A549 (cell line): ENCODE measurements at regions not wholly inside any gene's neighbourhood (a gene's known extent, or its start where the extent isn't known, plus 50 kb on each side); places are given as distances from the start of the nearest gene placed in this dataset.

Experiments
- ATAC-seq, 2 experiments: fragments of 200-7000 bp in 1 of 2; fragments of >200 bp in 1 of 2; cut with Nextera tagmentation in 1 of 2; cut with Tn5 transposase in 1 of 2; 3 replicates each; pipeline versions ENCODE4 v1.8.0 to v1.9.1; 2018 to 2020; ENCODE audit warnings: mild to moderate bottlenecking in 1 of 2, moderate library complexity in 1 of 2
- CTCF ChIA-PET: fragments of 300-600 bp; sonication (Branson Sonifier 250); formaldehyde crosslinking; extraction: SDS; loops from one replicate; lab custom pipeline; 2021; ENCODE audit warnings: antibody characterized with exemption, inconsistent platforms; lab: Yijun Ruan, JAX
- POLR2A ChIA-PET: fragments of 350-600 bp; formaldehyde crosslinking; extraction: SDS; loops from one replicate; lab custom pipeline; 2021; ENCODE audit warnings: antibody characterized with exemption, inconsistent platforms; lab: Yijun Ruan, JAX
- DNase-seq, 2 experiments: peaks; one replicate each; pipeline versions ENCODE4 v3.0.0 to v3.0.0-alpha.2; 2011 to 2016; ENCODE audit warnings: low read depth in 1 of 2, low spot score in 1 of 2
- FAIRE-seq: peaks from 2 replicates; lab custom pipeline; 2011; peaks lifted over from hg19 to GRCh38; lab: Jason Lieb, UNC
- H3K27ac ChIP-seq, 2 experiments: fragments of >200 bp; sonication (Bioruptor Twin); formaldehyde crosslinking; 3 replicates each; pipeline ENCODE4 v1.5.1; 2016 to 2017
- H3K4me1 ChIP-seq: fragments of >200 bp; sonication (Bioruptor Twin); formaldehyde crosslinking; 3 replicates; pipeline ENCODE4 v1.6.1; 2016
- H3K4me2 ChIP-seq: fragments of >200 bp; sonication (Bioruptor Twin); formaldehyde crosslinking; 3 replicates; pipeline ENCODE4 v1.6.1; 2016
- H3K4me3 ChIP-seq: fragments of >200 bp; sonication (Bioruptor Twin); formaldehyde crosslinking; 3 replicates; pipeline ENCODE4 v1.5.1; 2016
- H3K9me3 ChIP-seq: fragments of >200 bp; sonication (Bioruptor Twin); formaldehyde crosslinking; 3 replicates; pipeline ENCODE4 v1.6.1; 2016
- ATOH8 ChIP-seq: fragments of 250-450 bp; sonication (Bioruptor Pico); IDR thresholded peaks from 2 replicates; pipeline ENCODE4 v1.5.0; 2020; ENCODE audit warnings: low read depth, mild to moderate bottlenecking, moderate library complexity
- CBX2 ChIP-seq: fragments of 200-600 bp; sonication (generic); IDR thresholded peaks from 2 replicates; pipeline ENCODE4 v1.6.1; 2016; ENCODE audit warnings: low read depth, mild to moderate bottlenecking, borderline replicate concordance
- CBX8 ChIP-seq: fragments of 200-600 bp; sonication (generic); IDR thresholded peaks from 2 replicates; pipeline ENCODE4 v1.6.1; 2016
- CHD4 ChIP-seq: fragments of 200-600 bp; sonication (generic); IDR thresholded peaks from 2 replicates; pipeline ENCODE4 v1.6.1; 2016; ENCODE audit warnings: antibody characterized with exemption, mild to moderate bottlenecking, borderline replicate concordance
- CTCF ChIP-seq: fragments of >200 bp; sonication (Bioruptor Twin); formaldehyde crosslinking; IDR thresholded peaks from 3 replicates; pipeline ENCODE4 v1.5.1; 2016
- E2F6 ChIP-seq: IDR thresholded peaks from 2 replicates; pipeline ENCODE4 v1.6.1; 2012; ENCODE audit warnings: low read depth, borderline replicate concordance
- EHMT2 ChIP-seq: fragments of 200-600 bp; sonication (generic); IDR thresholded peaks from 2 replicates; pipeline ENCODE4 v1.6.1; 2016; ENCODE audit warnings: antibody characterized with exemption, low read depth, mild to moderate bottlenecking, moderate library complexity
- ESRRA ChIP-seq: fragments of 150-350 bp; IDR thresholded peaks from 2 replicates; pipeline ENCODE4 v1.6.1; 2014; ENCODE audit warnings: mild to moderate bottlenecking, low read length, borderline replicate concordance
- FOSL2 ChIP-seq, 2 experiments: fragments of 450-650 bp in 1 of 2; fragments of >200 bp in 1 of 2; sonication (Bioruptor Twin) in 1 of 2; formaldehyde crosslinking; IDR thresholded peaks; 2 replicates each; pipeline versions ENCODE4 v1.5.0 to v1.6.1; 2016 to 2020; ENCODE audit warnings: mild to moderate bottlenecking in 1 of 2, moderate library complexity in 1 of 2
- HDAC2 ChIP-seq: fragments of 200-600 bp; sonication (generic); IDR thresholded peaks from 2 replicates; pipeline ENCODE4 v1.6.1; 2016
- JUN ChIP-seq, 2 experiments: fragments of >200 bp; sonication (Bioruptor Twin); formaldehyde crosslinking; IDR thresholded peaks; 2 replicates in 1 of 2; 3 replicates in 1 of 2; pipeline ENCODE4 v1.6.1; 2016 to 2017
- JUNB ChIP-seq: fragments of >200 bp; sonication (Bioruptor Twin); formaldehyde crosslinking; IDR thresholded peaks from 2 replicates; pipeline ENCODE4 v1.6.1; 2016
- KDM1A ChIP-seq: fragments of 200-600 bp; sonication (generic); IDR thresholded peaks from 2 replicates; pipeline ENCODE4 v1.6.1; 2016; ENCODE audit warnings: low read depth, mild to moderate bottlenecking
- MAFK ChIP-seq: fragments of 450-650 bp; IDR thresholded peaks from 2 replicates; pipeline ENCODE4 v1.6.1; 2014; ENCODE audit not compliant: partially characterized antibody
- MAX ChIP-seq: IDR thresholded peaks from 2 replicates; pipeline ENCODE4 v1.6.1; 2012
- MAZ ChIP-seq: fragments of 150-350 bp; IDR thresholded peaks from 2 replicates; pipeline ENCODE4 v1.6.1; 2014; ENCODE audit warnings: antibody characterized with exemption, low read depth, low read length, borderline replicate concordance
- MYC ChIP-seq: IDR thresholded peaks from 2 replicates; pipeline ENCODE4 v1.6.1; 2012; ENCODE audit warnings: mild to moderate bottlenecking, inconsistent platforms, low read length, improper control_type of control experiment, borderline replicate concordance
- NPAS2 ChIP-seq: fragments of 250-450 bp; sonication (Bioruptor Pico); IDR thresholded peaks from 2 replicates; pipeline ENCODE4 v1.8.0; 2022; ENCODE audit warnings: mild to moderate bottlenecking, moderate library complexity, borderline replicate concordance
- NR3C1 ChIP-seq: fragments of >200 bp; sonication (Bioruptor Twin); formaldehyde crosslinking; IDR thresholded peaks from 3 replicates; pipeline ENCODE4 v1.6.1; 2017
- RAD21 ChIP-seq, 2 experiments: fragments of >200 bp in 1 of 2; sonication (Bioruptor Twin) in 1 of 2; formaldehyde crosslinking in 1 of 2; IDR thresholded peaks in 1 of 2; conservative IDR thresholded peaks in 1 of 2; 2 replicates in 1 of 2; 3 replicates in 1 of 2; pipeline ENCODE4 v1.6.1; 2012 to 2018; ENCODE audit warnings: inconsistent platforms in 1 of 2
- RFX5 ChIP-seq: fragments of 450-650 bp; IDR thresholded peaks from 2 replicates; pipeline ENCODE4 v1.7.1; 2014; ENCODE audit warnings: antibody characterized with exemption, mild to moderate bottlenecking, moderate library complexity
- RNF2 ChIP-seq: fragments of 200-600 bp; sonication (generic); IDR thresholded peaks from 2 replicates; pipeline ENCODE4 v1.6.1; 2016; ENCODE audit warnings: low read depth, mild to moderate bottlenecking, antibody characterized with exemption, moderate library complexity, borderline replicate concordance
- SMC3 ChIP-seq: fragments of >200 bp; sonication (Bioruptor Twin); formaldehyde crosslinking; IDR thresholded peaks from 3 replicates; pipeline ENCODE4 v1.6.1; 2018; ENCODE audit warnings: inconsistent platforms
- TFCP2L1 ChIP-seq: fragments of 250-450 bp; sonication (Bioruptor Pico); IDR thresholded peaks from 2 replicates; pipeline ENCODE4 v1.5.0; 2021; ENCODE audit warnings: mild to moderate bottlenecking
- TP53 ChIP-seq: fragments of 250-450 bp; sonication (Bioruptor Pico); IDR thresholded peaks from 2 replicates; pipeline ENCODE4 v1.5.0; 2021; ENCODE audit warnings: mild to moderate bottlenecking, moderate library complexity
- ZFP36 ChIP-seq: fragments of 450-650 bp; IDR thresholded peaks from 2 replicates; pipeline ENCODE4 v1.6.1; 2014; ENCODE audit warnings: borderline replicate concordance; ENCODE audit not compliant: partially characterized antibody
- WGBS: methylation state at CpG from one replicate; pipeline ENCODE4 v1.1.6; 2017; ENCODE audit errors: missing lambda C conversion rate; 5-methylcytosine and 5-hydroxymethylcytosine counted together

- WGBS: 0% methylated on average over 2 of the region's 2 CpGs
- Histone ChIP-seq H3K4me2 (no peak overlapping the region), H3K4me3 (no peak overlapping the region), H3K27ac (no peak overlapping the region), H3K9me3 (no peaks in the 10 kb centered on the region), H3K4me1 (no peaks in the 10 kb centered on the region)
- ChIA-PET POLR2A (no interaction called here), CTCF (interaction anchor here (0.7 kb wide), 1 partner anchor 611 kb away, joined by 3 read pairs; no protein-coding TSS in a partner anchor)
- DNase-seq: no peak
- no peak for FAIRE-seq
- ATAC-seq: no peak
- TF ChIP-seq SMC3 (no peak), MAZ (no peak), RAD21 (conservative IDR thresholded peaks at IDR 0.05 in 1 of 2, IDR thresholded peaks at IDR 0.05 in 1 of 2) (no peak), ATOH8 (CRISPR knock-in tag) (no peak), ZFP36 (no peak), KDM1A (no peak), ESRRA (no peak), CBX2 (no peak), TP53 (no peak), JUN (IDR thresholded peaks at IDR 0.05) (no peak), NR3C1 (no peak), CTCF (no peak), RFX5 (no peak), E2F6 (no peak), HDAC2 (no peak), NPAS2 (CRISPR knock-in tag) (no peak), TFCP2L1 (CRISPR knock-in tag) (no peak), MAX (no peak)
These were observed 245.6 kb upstream of the ADAMTS5 start for GRCh38 chr21:27212441-27212840.

GRCh38 chr21:27209546-27209945, 242.7 kb upstream of the ADAMTS5 start:
- ChIA-PET CTCF (no interaction called here), POLR2A (no interaction called here)
- DNase-seq: no peak
- FAIRE-seq: no peak
- Histone ChIP-seq H3K27ac (no peak overlapping the region), H3K9me3 (no peaks in the 10 kb centered on the region), H3K4me2 (no peak overlapping the region), H3K4me1 (no peaks in the 10 kb centered on the region), H3K4me3 (no peak overlapping the region)
- TF ChIP-seq JUNB (no peak), JUN (IDR thresholded peaks at IDR 0.05) (no peak), FOSL2 (IDR thresholded peaks at IDR 0.05) (no peak), FOSL2 (CRISPR knock-in tag; IDR thresholded peaks at IDR 0.05) (no peak)
- no peak for ATAC-seq
- 94% methylated on average over 1 of the region's 1 CpG for WGBS

- 9% methylated on average over 5 of the region's 5 CpGs for WGBS
- FAIRE-seq: no peak
These were observed 239.6 kb upstream of the ADAMTS5 start for GRCh38 chr21:27206368-27206982.

More at GRCh38 chr21:27206368-27206982, 239.6 kb upstream of the ADAMTS5 start:
- no peaks in the 10 kb centered on the region for H3K9me3 ChIP-seq
- POLR2A ChIA-PET: no interaction called here
- no peak for TF ChIP-seq MYC
- TF ChIP-seq CHD4: no peak
- no peak for TF ChIP-seq MAZ
- no peak for TF ChIP-seq JUNB
- TF ChIP-seq ESRRA: no peak
- TF ChIP-seq MAFK: no peak
- TF ChIP-seq CBX8: no peak
- TF ChIP-seq EHMT2: no peak
- TF ChIP-seq CTCF: no peak
- TF ChIP-seq RNF2: no peak
- TF ChIP-seq, all 56 proteins: peak for 0
- Histone ChIP-seq H3K4me1 (no peaks in the 10 kb centered on the region), H3K4me3 (no peak overlapping the region), H3K27ac (no peak overlapping the region), H3K4me2 (no peak overlapping the region)
- CTCF ChIA-PET: no interaction called here
- ATAC-seq: no peak
- DNase-seq: no peak
